Bone marrow (tissue), 2 donors: ENCODE measurements at regions not wholly inside any gene's neighbourhood (a gene's known extent, or its start where the extent isn't known, plus 50 kb on each side); places are given as distances from the start of the nearest gene placed in this dataset.
A peak's percentile ranks its signal among the peaks of the same experiment; 100 is the strongest.
"Not testable (repeated sequence)": the region's sequence is repeated elsewhere in the genome, so short reads cannot be mapped to it uniquely, and the experiment has no call there.

Source experiments
- DNase-seq, 2 donors: peaks; one replicate each; lab custom pipeline; 2025; lab: John Stamatoyannopoulos, UW

DNA sequence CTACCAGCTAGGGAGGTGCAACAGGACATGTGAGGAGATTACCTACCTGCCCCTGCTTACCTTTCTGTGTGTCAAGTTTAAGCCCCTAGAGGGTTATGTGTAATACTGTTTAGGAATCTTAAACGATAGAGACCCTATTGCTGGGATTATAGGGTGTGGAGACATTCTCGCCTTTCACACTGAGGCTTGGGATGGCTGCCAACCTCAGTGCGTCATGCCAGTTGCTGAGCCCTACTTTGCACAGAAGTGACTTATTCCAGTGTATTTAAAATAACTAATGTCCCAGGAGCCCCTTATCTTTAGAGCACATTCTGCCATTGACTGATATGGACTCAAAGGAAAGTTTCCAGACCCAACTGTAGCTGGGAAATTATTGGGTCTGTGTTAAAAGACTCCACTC, 76.6 kb upstream of the XPA start:
- DNase-seq: no peak

DNA sequence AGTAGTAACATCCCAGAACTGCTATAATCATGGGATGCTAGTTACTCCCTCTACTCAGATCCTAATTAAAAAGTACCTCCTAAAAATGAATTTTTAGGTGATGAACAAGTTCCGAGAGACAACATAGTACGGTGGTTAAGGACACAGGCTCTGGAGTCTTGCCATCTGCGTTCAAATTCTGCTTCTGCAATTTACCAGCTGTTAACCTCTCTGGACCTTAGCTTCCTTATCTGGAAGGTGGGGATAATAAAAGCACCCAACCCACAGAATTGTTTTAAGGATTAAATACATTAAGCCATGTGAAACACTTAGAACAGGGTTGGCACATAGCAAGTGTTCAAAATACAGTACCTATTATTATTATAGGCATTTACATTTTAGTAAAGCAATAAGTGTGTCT, 77.5 kb upstream of the XPA start:
- no peak for DNase-seq

DNA sequence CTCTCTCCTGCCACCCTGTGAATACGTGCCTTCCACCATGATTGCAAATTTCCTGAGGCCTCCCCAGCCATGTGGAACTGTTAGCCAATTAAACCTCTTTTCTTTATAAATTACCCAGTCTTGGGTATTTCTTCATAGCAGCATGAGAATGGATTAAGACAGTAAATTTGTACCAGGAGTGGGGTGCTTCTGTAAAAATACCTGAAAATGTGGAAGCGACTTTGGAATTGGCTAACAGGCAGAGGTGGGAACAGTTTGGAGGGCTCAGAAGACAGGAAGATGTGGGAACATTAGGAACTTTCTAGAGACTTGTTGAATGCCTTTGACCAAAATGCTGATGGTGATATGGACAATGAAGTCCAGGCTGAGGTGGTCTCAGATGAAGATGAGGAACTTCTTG, 74.3 kb upstream of the FOXE1 start:
- DNase-seq: not testable (repeated sequence)

DNA sequence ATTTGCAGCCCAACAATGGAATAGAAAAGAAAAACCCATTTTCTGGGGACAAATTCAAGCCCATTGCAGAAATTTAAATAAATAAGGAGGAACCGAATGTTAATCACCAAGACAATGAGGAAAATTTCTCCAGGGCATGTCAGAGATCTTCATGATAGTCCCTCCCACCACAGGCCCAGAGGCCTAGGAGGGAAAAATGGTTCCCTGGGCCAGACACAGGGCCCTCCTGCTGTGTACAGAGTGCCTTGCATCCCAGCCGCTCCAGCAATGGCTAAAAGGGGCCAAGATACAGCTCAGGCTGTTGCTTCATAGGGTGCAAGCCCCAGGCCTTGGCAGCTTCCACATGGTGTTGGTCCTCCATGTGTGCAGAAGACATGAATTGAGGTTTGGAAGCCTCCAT, 73.4 kb upstream of the FOXE1 start:
- no peak for DNase-seq

DNA sequence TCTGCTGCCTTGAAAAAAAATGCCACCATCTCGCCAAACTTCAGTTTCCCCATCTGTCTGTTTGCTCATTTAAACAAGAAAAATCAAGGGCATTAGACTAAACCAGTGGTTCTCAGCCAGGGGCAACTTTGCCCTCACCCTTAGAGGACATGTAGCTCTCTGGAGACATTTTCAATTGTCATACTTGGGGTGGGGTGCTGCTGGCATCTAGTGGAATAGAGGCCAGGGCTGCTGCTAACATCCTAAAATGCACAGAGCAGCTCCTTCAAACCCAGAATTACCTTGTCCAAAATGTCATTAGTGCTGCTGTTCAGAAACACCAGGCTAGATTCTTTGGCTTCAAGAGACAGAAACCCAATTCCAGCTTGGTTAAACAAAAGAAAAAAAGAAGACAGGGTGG, 71.1 kb upstream of the FOXE1 start:
- no peak for DNase-seq

DNA sequence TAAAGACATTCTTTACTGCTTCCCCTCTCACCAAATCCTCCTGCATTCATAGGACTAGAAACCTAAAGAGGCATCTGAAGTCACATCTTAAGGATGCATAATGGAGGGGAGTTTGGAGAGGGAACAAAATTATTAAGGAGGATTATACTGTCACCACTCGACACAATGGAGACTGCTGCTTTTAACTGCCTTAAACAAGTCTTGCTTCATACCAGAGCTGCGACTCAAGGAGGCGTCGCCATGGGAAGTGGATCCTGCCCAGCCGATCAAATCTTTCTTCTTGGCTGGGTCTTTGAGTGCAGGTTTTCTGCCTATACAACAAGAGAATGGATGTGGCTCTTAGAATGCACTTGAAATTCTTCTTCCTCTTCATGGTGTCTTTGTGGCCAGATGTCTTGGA, 66.7 kb upstream of the FOXE1 start:
- DNase-seq: no peak

DNA sequence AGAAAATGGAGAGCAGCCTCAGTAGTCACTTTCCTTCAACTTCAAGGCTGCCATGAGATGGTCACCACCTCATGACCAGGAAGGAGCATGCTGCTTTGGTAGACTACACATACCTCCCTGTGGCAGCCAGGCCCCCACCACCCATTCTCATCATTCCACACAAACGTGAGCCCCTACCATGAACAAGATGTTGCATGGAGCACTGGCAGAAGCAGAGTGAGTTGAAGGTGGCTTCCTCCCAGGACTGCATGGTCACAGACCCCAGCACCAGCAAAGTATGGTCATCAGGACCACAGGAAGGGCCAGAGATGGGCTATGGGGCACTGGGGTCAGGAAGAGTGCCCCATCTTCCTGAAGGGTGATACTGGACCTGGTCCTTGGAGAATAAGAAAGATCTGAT, 65.5 kb upstream of the FOXE1 start:
- DNase-seq: no peak

DNA sequence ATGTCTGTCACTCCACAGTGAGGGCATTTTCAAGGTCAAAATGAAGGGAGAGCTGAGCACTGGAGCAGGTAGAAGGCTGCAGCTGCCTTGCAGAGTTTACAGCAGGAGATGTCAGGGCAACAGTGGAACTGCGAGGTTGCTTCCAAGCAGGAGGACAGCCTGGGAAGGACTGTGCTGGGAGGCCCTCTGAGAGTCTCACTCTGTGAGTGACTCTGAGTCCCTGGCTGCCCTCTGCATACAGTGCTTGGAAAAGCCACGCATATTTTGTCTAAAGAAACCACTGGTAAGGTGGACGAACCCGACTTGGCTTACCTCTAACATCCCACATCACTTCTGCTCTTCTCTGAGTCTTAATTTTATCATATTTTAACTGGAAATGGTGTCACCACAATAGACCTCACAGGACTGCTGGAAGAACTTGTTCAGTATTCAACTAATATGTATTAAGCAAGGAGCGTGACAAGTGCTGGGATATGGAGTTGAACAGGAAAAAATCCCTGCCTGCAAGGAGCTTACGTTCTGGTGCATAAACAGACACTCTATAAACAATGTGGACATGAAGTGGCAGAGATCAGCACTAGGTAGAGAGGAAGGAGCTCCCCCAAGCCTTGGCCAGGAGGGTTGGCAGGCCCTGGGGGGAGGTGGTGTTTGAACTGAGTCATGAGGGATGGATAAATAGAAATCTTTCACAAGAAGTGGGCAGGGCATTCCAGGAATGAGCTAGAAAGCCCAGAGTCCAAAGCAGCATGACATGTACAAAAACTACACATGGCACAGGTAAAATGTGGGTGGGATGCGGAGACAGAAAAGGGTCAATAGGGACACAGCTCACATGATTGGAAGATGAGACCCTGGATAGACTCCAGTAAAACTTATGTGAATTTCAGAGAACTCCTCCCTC, 64.0 kb upstream of the FOXE1 start:
- DNase-seq: no peak

DNA sequence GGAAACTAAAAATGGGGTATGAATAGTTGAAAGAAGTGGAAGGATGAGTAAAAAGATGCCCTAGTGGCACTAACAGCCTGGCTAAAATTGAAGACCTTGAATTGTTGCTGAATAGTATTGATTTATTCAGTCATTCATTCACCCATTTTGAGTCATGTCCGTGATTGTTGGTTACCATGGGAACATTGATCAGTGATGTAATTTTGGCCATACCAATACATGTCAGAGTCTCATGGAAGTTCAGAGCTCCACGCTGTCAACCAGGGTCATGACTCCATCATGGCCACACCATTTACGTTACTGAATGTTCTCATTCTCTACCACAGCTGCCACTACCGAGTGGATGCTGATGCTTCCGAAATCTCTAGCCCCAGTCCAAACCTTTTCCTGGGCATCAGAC, 62.5 kb upstream of the FOXE1 start:
- DNase-seq: no peak

DNA sequence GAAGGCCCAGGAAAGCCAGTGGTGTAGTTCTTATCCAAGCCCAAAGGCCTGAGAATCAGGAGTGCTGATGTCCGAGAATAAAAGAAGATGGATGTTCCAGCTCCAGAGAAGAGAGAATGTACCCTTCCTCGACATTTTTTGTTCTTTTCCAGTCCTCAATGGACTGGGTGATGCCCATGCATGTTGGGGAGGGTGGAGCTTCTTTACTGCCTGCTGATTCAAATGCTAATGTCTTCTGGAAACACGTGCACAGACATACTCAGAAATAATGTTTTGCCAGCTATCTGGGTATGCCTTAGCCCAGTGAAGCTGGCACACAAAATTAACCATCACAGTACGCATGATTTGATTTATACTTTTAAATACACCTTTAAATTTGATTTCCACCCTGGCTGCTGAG, 61.5 kb upstream of the FOXE1 start:
- no peak for DNase-seq

DNA sequence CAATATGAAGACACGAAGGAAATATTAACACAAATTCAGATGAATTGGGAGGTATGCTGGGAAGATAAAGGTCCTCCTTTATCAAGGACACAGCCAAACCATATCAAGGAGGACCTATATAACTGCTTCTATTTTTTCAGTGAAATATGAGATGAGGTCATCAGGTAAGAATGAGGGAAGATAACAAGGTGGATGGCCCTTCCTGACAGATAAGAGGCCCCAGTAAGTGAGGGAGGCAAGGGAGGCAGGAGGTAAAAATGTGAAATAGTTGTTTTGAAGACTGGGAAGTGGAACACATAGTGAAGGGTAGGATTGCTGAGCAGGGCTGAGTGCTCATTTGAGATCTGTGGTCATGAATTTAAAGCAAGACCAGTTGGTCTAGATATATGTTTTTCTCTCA, 60.0 kb upstream of the FOXE1 start:
- DNase-seq: no peak

DNA sequence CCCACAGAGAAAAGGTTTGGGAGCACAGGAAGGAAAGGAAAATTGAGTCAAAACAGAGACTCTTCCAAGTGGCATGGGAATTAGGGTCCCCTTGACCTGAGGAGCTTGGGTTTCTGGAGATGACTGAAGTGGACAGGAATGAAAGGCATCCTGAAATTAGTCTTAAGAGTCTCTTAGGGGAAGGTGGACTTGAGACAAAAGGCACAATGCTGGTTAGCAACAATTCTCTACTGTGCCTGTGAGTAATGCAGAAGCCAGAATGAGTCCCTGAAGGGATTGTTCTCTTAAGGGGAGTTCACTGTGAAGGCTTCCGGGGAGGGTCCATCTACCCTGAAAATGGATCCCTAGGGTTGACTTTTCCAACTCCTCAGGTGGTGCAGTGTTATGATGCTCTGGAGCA, 58.4 kb upstream of the FOXE1 start:
- DNase-seq: no peak

DNA sequence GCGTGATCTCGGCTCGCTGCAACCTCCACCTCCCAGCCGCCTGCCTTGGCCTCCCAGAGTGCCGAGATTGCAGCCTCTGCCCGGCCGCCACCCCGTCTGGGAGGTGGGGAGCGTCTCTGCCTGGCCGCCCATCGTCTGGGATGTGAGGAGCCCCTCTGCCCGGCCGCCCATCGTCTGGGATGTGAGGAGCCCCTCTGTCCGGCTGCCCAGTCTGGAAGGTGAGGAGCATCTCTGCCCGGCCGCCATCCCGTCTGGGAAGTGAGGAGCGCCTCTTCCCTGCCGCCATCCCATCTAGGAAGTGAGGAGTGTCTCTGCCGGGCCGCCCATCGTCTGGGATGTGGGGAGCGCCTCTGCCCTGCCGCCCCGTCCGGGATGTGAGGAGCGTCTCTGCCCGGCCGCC, 56.9 kb upstream of the FOXE1 start:
- DNase-seq: not testable (repeated sequence)

DNA sequence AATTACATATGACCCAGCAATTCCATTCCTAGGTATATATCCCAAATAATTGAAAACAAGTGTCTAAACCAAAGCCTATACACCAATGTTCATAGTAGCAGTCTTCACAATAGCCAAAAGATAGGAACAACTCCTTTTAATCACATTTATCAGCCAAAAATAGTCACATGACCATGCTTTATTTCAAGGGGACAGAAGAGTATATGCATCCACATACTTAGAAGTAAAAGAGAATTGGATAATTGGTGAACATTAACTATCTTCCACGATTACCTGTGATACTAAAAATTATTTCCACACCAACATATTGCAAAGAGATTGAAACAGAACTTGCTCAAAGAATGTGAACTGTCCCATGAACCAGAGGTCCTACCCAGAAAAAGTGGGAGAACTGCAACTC, 51.8 kb upstream of the FOXE1 start:
- DNase-seq: no peak

DNA sequence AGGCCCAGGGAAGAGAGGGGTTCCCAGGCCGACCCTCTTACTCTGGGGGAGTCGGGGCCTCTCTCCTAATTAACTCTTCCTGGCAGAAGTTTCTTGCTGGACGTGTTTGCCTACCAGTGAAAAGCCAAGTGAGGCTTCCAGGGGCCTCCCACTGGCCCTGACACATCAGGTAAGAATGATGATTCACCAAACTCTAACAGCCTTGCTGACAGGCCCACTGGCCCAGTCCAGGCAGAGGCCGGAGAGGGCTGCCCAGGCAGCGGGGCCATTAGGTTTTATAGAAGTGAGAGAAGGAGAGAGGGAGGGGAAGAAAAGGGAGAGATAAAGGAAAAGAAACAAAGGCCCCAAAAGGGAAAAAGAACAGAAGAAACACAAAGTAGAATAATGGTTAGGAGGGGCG, 50.8 kb upstream of the FOXE1 start:
- DNase-seq: no peak

DNA sequence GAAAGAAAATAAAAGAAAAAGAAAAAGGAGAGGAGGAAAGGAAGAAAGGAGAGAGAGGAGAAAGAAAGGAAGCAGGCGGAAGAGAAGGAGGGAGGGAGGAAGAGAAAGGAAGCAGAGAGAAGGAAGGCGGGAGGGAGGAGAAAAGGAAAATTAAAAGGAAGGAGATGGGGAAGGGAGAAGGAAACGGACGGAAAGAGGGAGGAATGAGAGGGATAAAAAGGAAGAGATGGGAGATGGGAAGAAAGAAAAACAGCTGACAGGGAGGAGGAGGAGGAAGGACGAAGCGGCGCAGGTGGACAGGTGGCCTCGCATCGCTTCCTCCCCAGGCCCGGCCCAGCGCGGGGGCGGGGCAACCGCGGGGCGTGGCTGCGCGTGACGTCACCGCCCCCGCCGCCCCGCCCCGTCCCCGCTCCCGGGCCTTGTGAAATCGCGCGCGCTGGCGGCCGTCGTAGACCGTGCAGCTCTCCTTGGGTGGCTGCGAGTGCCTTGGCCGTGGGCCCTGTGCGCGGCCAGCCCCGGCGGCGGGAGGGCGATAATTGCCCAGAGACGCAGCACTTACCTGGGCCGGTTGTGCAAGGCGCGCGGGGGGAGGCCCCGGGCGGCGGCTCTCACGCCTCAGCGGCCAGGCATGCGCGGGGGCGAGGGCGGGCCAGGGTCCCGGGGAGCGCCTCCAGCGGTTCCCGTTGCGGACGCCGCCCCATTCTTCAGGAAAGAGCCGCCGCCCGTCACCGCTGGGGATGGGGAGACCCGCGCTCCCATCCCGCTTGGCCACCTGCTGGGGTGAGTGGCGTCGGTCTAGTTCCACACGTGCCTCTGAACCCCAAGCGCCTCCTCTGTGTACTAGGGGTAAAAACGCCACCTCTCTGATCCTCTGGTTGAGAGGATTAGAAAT, 49.6 kb upstream of the FOXE1 start:
- DNase-seq: peak in 1 of 2 donors; percentile 13
